ENCODE measurements at regions not wholly inside any gene's neighbourhood (a gene's known extent, or its start where the extent isn't known, plus 50 kb on each side); places are given as distances from the start of the nearest gene placed in this dataset.

DNA sequence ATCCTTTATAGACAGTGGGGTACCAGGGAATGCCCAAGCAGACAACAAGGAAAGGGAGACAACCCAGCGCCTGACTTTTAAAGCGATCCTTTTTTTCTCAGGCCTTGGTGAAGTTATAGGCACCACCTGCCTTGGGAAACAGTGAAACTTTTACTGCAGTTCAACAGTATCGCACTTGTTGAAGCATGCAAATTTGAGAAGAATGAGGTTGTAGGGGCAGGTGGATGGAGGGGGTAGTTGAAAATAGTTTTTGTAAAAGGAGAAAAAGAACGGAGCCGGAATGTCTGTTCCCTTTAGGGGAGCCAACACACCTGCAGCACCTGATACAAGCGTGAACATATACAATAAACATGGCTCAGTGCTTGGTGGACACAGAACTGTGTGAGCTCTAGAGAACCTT lies 190.2 kb upstream of the NR3C1 start:
- no peak for TF ChIP-seq POLR2A (IDR thresholded peaks at IDR 0.05)
- TF ChIP-seq, protein P1, sequence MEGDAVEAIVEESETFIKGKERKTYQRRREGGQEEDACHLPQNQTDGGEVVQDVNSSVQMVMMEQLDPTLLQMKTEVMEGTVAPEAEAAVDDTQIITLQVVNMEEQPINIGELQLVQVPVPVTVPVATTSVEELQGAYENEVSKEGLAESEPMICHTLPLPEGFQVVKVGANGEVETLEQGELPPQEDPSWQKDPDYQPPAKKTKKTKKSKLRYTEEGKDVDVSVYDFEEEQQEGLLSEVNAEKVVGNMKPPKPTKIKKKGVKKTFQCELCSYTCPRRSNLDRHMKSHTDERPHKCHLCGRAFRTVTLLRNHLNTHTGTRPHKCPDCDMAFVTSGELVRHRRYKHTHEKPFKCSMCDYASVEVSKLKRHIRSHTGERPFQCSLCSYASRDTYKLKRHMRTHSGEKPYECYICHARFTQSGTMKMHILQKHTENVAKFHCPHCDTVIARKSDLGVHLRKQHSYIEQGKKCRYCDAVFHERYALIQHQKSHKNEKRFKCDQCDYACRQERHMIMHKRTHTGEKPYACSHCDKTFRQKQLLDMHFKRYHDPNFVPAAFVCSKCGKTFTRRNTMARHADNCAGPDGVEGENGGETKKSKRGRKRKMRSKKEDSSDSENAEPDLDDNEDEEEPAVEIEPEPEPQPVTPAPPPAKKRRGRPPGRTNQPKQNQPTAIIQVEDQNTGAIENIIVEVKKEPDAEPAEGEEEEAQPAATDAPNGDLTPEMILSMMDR (IDR thresholded peaks at IDR 0.05), result no peak
